Stomach (tissue), 4 donors: ENCODE measurements at regions not wholly inside any gene's neighbourhood (a gene's known extent, or its start where the extent isn't known, plus 50 kb on each side); places are given as distances from the start of the nearest gene placed in this dataset.

Experiments used
- CTCF ChIP-seq, 7 experiments: fragments of 450-650 bp in 4 of 7; fragments of 200-600 bp in 3 of 7; sonication (generic) in 3 of 7; IDR thresholded peaks; one replicate each; pipeline ENCODE4 v1.5.1; 2016 to 2019; ENCODE audit warnings: antibody characterized with exemption in 7 of 7, control low read depth in 2 of 7, mild to moderate bottlenecking in 1 of 7
- POLR2A ChIP-seq, 4 donors: fragments of 450-650 bp; IDR thresholded peaks; one replicate each; pipeline ENCODE4 v1.6.1; 2016; ENCODE audit warnings: antibody characterized with exemption in 4 of 4, control low read depth in 2 of 4, mild to moderate bottlenecking in 1 of 4, moderate library complexity in 1 of 4
- POLR2AphosphoS5 ChIP-seq, 3 donors: sonication (generic); formaldehyde crosslinking; IDR thresholded peaks; one replicate each; pipeline ENCODE4 v1.6.1; 2016; ENCODE audit warnings: antibody characterized with exemption in 3 of 3

- TF ChIP-seq CTCF (IDR thresholded peaks at IDR 0.05) = no peak
- no peak for TF ChIP-seq POLR2A (IDR thresholded peaks at IDR 0.05)
- TF ChIP-seq POLR2AphosphoS5 (IDR thresholded peaks at IDR 0.05) = no peak
Observed at GRCh38 chr15:66934868-66935520, 130.4 kb upstream of the SMAD3 start.
